Liver (tissue), 3 donors: ENCODE measurements at regions not wholly inside any gene's neighbourhood (a gene's known extent, or its start where the extent isn't known, plus 50 kb on each side); places are given as distances from the start of the nearest gene placed in this dataset.

Experiments used
- ATF3 ChIP-seq: IDR thresholded peaks from 2 replicates; pipeline ENCODE4 v1.6.1; 2016; ENCODE audit warnings: antibody characterized with exemption
- CTCF ChIP-seq: fragments of 150-350 bp; IDR thresholded peaks from 2 replicates; pipeline ENCODE4 v1.5.1; 2017; ENCODE audit warnings: improper control_type of control experiment, low read depth, low read length; ENCODE audit not compliant: missing input control
- GABPA ChIP-seq, 2 donors: IDR thresholded peaks in 1 of 2; conservative IDR thresholded peaks in 1 of 2; 2 replicates each; pipeline ENCODE4 v1.6.1; 2016; ENCODE audit warnings: antibody characterized with exemption in 2 of 2, mild to moderate bottlenecking in 1 of 2, moderate library complexity in 1 of 2
- RAD21 ChIP-seq, 2 donors: IDR thresholded peaks; 2 replicates each; pipeline ENCODE4 v1.6.1; 2016; ENCODE audit warnings: antibody characterized with exemption in 2 of 2, mild to moderate bottlenecking in 2 of 2
- RXRA ChIP-seq, 2 donors: IDR thresholded peaks; 2 replicates each; pipeline ENCODE4 v1.6.1; 2017 to 2018; ENCODE audit warnings: antibody characterized with exemption in 2 of 2, mild to moderate bottlenecking in 1 of 2
- TF ChIP-seq, protein P1 (sequence below): IDR thresholded peaks from 2 replicates; pipeline ENCODE4 v1.6.1; 2016; ENCODE audit warnings: antibody characterized with exemption
- donor health status: healthy.
- donor health status: healthy.

GRCh38 chrX:109270580-109271484 lies 211.1 kb downstream of the GUCY2F start:
- TF ChIP-seq RAD21 (IDR thresholded peaks at IDR 0.05) (no peak), CTCF (no peak), GABPA (IDR thresholded peaks at IDR 0.05 in 1 of 2, conservative IDR thresholded peaks at IDR 0.05 in 1 of 2) (no peak), ATF3 (no peak), RXRA (IDR thresholded peaks at IDR 0.05) (no peak)
- TF ChIP-seq, protein P1, sequence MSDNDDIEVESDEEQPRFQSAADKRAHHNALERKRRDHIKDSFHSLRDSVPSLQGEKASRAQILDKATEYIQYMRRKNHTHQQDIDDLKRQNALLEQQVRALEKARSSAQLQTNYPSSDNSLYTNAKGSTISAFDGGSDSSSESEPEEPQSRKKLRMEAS: no peak
